AG04450 (cell line): ENCODE measurements at regions not wholly inside any gene's neighbourhood (a gene's known extent, or its start where the extent isn't known, plus 50 kb on each side); places are given as distances from the start of the nearest gene placed in this dataset.

Source experiments
- CTCF ChIA-PET: fragments of 300-600, 350-600 bp; formaldehyde crosslinking; extraction: SDS; loops from one replicate; lab custom pipeline; 2022; ENCODE audit warnings: antibody characterized with exemption, inconsistent platforms; lab: Charles Lee
- POLR2A ChIA-PET: fragments of 350-600 bp; formaldehyde crosslinking; extraction: SDS; loops from one replicate; lab custom pipeline; 2021; ENCODE audit warnings: antibody characterized with exemption, inconsistent platforms; lab: Yijun Ruan, JAX
- DNase-seq: peaks from one replicate; pipeline ENCODE4 v3.0.0-alpha.2; 2011; ENCODE audit warnings: low read depth, low spot score
- H3K27ac ChIP-seq: one replicate; pipeline ENCODE4 v1.5.1; 2012; ENCODE audit warnings: low read depth, low read length, control low read depth
- H3K27me3 ChIP-seq: one replicate; pipeline ENCODE4 v1.6.0; 2012; ENCODE audit warnings: low read length; ENCODE audit not compliant: control insufficient read depth, insufficient read depth
- H3K4me3 ChIP-seq: 2 replicates; pipeline ENCODE4 v1.5.1; 2011; ENCODE audit warnings: mild to moderate bottlenecking, low read depth, low read length, control low read depth
- H3K9me3 ChIP-seq: 2 replicates; pipeline ENCODE4 v1.5.1; 2012; ENCODE audit warnings: low read length; ENCODE audit not compliant: control insufficient read depth, insufficient read depth
- CTCF ChIP-seq: IDR thresholded peaks from 2 replicates; pipeline ENCODE4 v1.5.1; 2011; ENCODE audit warnings: low read depth, low read length, control low read depth, inconsistent platforms

GRCh38 chr3:72290859-72291638 lies 506.1 kb upstream of the PROK2 start:
- no peaks in the 10 kb centered on the region for H3K9me3 ChIP-seq
- no peak for DNase-seq
- ChIA-PET POLR2A (no interaction called here), CTCF (no interaction called here)
- no peak overlapping the region for H3K27ac ChIP-seq
- H3K4me3 ChIP-seq, result no peak overlapping the region
- TF ChIP-seq CTCF, result no peak
- H3K27me3 ChIP-seq, result peaks cover 26% of the 10 kb centered on the region

- no peaks in the 10 kb centered on the region for H3K9me3 ChIP-seq
- CTCF ChIA-PET, result interaction anchor here (0.9 to 1.9 kb wide), 2 partner anchors 533 to 796 kb away, joined by 3 to 8 read pairs; no protein-coding TSS in a partner anchor
- no peak for DNase-seq
- H3K27ac ChIP-seq, result peak overlapping the region; percentile 21
- H3K4me3 ChIP-seq, result no peak overlapping the region
- peaks cover 30% of the 10 kb centered on the region for H3K27me3 ChIP-seq
- TF ChIP-seq CTCF, result no peak
- POLR2A ChIA-PET, result no interaction called here
These were observed 504.7 kb upstream of the PROK2 start for GRCh38 chr3:72289692-72290071.

- ChIA-PET POLR2A (no interaction called here), CTCF (interaction anchor here (0.9 to 1.9 kb wide), 2 partner anchors 533 to 796 kb away, joined by 3 to 8 read pairs; no protein-coding TSS in a partner anchor)
- Histone ChIP-seq H3K9me3 (no peaks in the 10 kb centered on the region), H3K27me3 (peaks cover 35% of the 10 kb centered on the region), H3K4me3 (peak overlapping the region; percentile 29), H3K27ac (no peak overlapping the region)
- TF ChIP-seq CTCF, result no peak
- peak; percentile 38 for DNase-seq
These were observed 504.2 kb upstream of the PROK2 start for GRCh38 chr3:72288955-72289691.

GRCh38 chr3:72287956-72288355 lies 503.0 kb upstream of the PROK2 start:
- no peak overlapping the region for H3K27ac ChIP-seq
- CTCF ChIA-PET, result no interaction called here
- no peak overlapping the region for H3K4me3 ChIP-seq
- POLR2A ChIA-PET, result no interaction called here
- no peak for TF ChIP-seq CTCF
- H3K27me3 ChIP-seq, result peaks cover 30% of the 10 kb centered on the region
- DNase-seq, result no peak
- H3K9me3 ChIP-seq, result peaks cover 2% of the 10 kb centered on the region

- POLR2A ChIA-PET, result no interaction called here
- no peak for DNase-seq
- Histone ChIP-seq H3K27me3 (peaks cover 30% of the 10 kb centered on the region), H3K9me3 (peaks cover 5% of the 10 kb centered on the region), H3K27ac (no peak overlapping the region), H3K4me3 (no peak overlapping the region)
- no peak for TF ChIP-seq CTCF
- CTCF ChIA-PET, result interaction anchor here (0.7 kb wide), 1 partner anchor 736 kb away, joined by 3 read pairs; no protein-coding TSS in a partner anchor
These were observed 500.6 kb upstream of the PROK2 start for GRCh38 chr3:72285502-72285901.
